UCSD-AML1 (cell line): ENCODE measurements at regions not wholly inside any gene's neighbourhood (a gene's known extent, or its start where the extent isn't known, plus 50 kb on each side); places are given as distances from the start of the nearest gene placed in this dataset.
"Not testable (repeated sequence)": the region's sequence is repeated elsewhere in the genome, so short reads cannot be mapped to it uniquely, and the experiment has no call there.

Experiments
- DNase-seq: peaks from one replicate; lab custom pipeline; 2025; ENCODE audit not compliant: unreplicated experiment; lab: John Stamatoyannopoulos, UW

DNA sequence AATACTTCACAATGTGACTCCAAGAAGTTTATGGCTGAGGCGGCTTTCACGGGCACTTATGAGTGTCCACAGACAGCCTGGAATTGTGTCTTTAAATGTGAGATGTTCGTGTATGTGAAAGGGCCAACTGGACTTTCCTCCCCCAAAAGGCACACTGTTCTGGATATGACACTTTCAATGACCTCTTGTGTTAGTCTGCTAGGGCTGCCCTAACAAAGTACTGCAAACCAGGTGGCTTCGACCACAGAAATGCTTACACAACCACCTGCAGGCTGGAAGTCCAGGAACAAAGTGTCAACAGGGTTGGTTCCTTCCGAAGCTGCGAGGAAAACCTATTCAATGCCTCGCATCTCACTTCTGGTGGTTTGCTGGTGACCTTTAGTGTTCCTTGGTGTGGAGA, 281.7 kb downstream of the ANAPC1 start:
- DNase-seq: not testable (repeated sequence)

DNA sequence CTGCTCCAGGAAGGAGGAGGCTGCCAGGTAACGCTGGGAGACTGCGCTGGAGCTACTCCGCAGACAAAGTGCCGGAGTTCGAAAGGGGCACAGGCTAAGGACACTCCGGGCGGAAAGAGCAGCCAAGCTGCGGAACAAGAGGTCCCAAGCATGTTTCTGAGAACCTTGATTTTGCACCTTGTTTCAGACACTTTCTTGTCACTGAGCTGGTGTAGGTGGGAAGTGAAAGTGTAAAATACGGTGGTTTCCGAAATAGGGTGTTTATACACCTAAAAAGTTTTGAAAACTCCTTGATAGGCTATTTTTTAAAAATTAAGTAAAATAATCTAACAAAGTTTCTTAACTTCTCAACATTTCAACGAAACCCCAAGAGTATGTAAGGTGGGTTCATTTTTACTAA, 278.2 kb downstream of the ANAPC1 start:
- DNase-seq: not testable (repeated sequence)

DNA sequence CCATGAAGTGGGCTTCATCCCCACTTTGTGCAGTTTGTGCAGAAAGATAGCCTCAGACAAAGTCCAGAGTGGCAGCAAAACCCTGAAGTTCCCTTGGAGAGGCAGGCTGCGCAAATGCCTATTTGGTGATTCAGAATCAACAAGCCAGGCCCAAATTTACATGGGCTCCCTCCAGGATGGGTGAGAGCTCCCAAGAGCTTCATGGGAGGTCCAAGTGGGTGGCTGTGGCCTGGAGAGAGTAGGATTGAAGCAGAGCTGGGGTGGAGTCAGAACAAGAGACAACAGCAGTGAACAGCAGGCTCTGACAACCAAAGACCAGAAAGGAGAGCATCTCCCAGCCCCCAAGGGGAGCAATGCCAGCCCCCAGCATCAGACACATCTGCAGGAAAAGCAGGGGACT, 277.4 kb downstream of the ANAPC1 start:
- not testable (repeated sequence) for DNase-seq

DNA sequence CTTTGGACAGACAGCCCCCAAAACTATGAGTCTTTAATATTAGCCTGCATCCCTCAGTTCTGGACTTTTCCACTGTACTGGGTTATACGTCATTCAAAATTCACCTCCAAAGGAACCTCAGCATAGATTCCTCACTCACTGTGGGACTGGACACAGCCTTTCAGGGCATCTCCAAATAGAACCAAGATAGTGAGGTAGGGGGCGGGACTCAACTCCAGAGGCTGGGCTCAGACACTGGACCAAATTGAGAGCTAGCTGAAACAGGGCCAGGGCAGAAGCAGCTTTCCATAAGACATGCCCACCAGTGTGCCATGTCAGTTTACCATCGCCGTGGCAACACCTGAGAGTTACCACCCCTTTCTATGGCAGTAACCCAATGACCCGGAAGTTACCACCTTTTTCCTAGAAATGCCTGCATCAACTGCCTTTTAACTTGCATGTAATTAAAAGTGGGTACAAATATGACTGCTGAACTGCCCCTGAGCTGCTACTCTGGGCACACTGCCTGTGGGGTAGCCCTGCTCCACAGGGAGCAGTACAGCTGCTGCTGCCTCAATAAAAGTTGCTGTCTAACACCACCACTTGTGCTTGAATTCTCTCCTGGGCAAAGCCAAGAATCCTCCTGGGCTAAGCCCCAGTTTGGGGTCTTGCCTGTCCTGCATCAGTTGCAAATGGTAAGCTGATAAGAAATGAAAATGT, 274.7 kb downstream of the ANAPC1 start:
- DNase-seq: not testable (repeated sequence)

DNA sequence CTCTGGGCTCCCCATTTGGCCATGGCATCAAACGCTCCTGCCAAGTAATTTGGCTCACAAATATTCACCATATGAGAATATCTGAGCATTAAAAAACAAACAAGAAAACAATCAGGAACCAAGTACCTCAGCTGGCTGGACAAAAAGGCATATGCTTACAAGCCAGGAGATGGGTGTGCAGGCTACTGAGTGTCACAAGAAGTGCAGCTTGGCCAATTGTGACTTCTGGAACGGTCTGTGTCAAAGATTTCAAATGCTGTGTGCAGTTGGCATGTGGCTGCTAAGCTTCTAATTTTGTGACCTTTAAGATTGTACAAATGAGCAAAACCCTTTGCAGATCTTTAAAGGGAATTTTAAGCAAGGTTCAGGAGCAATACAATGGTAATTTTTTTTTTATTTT, 274.0 kb downstream of the ANAPC1 start:
- DNase-seq: not testable (repeated sequence)

DNA sequence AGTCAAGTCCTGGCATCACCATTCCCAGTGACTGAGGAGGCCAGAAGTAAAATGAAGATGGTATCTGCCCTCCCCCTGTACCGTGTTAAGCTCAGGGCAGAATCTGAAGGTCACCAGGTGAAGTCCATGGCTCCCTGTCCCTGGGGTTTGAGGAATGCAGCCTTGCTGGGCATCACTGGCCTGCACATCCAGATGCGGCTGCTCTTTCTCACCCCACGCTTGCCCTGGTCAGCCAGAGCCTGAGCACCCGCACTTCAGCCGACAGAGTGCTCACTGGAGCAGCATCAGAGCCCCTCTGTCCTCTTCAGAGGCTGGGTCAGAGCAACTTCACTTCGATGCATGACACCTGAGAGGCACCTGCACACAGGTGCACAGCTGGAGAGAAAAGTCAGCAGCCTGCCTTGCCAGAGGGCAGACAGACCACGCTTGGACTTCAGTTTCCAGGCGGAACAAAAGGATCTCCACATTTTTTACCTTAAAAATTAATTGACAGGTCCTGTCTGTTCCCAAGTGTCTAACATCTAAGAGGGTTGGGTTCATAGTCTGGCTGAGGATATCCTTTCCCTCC, 267.3 kb downstream of the ANAPC1 start:
- no peak for DNase-seq

DNA sequence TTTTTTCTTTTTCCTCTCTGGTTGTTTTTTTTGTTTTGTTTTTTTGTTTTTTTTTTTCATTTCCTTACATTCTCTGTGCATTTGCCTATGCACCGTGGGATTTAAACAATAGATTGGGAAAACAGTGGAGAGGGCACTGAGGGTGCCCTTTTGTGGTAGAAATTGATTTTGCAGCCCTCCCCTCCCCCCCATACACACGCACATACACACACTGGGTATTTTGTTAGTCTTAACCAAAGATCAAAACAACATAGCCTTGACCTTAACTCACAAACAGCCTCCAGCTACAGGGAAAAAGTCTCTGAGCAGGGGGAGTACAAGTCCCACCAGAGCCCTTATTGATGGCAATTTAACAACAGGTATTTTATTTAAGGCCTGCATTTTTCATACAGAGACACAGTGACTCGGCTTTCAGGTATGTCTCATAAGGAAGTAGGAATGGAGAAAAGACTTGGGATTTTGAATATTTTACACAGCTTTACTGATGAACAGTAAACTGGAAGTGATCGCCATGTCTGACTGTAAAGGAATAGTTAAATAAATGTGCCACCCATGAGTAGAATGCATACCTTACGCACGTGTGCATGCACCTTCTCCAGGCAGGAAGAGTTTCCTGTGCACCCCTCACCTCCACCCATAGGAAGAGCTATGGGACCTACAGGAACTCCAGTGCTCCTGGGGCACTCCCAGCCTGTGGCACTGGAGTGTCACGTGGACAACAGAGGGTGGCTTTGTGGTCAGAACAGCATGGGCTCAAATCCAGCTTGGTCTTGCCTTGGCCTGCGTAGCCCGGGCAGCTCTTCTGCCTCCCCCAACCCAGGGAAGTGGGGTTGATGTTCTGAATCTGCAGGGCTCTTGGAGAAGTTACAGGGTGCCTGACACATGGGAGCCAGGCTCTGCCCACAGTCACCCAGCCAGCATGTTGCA, 266.4 kb downstream of the ANAPC1 start:
- DNase-seq: no peak

DNA sequence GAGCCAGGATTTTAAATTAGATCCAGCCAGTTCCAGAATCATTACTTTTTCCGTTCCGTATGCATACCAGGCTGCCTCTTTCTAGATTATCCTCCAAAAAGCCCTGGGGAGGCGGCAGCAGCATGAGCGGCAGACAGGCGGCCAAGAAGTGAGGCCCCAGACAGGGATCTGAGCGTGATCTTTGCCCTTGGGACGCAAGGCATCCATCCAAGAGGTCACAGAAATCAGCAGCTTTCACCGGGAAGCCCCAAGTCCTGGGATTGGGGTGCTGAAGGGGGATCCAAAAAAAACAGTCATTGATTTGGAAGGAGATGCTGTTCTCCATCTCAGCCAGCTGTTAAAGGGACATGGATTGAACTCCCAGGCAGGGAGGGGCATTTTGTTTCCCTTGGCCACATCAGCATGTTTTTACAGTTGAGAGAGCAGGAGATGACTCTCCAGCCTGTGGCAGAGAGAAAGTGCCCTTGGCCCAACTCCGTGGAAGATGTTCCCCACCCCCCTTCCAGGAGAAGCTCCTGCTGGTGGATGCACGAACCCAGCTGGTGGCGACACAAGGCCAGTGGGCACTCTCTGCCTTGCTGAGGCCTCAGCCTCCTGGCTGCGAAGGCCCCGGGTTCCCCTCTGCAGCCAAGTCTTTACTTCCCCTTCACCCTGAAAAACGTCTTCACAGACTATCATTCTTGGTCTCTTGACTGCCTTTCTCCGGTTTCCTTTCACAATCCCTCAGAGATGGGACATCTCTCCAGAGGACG, 265.6 kb downstream of the ANAPC1 start:
- DNase-seq: no peak

DNA sequence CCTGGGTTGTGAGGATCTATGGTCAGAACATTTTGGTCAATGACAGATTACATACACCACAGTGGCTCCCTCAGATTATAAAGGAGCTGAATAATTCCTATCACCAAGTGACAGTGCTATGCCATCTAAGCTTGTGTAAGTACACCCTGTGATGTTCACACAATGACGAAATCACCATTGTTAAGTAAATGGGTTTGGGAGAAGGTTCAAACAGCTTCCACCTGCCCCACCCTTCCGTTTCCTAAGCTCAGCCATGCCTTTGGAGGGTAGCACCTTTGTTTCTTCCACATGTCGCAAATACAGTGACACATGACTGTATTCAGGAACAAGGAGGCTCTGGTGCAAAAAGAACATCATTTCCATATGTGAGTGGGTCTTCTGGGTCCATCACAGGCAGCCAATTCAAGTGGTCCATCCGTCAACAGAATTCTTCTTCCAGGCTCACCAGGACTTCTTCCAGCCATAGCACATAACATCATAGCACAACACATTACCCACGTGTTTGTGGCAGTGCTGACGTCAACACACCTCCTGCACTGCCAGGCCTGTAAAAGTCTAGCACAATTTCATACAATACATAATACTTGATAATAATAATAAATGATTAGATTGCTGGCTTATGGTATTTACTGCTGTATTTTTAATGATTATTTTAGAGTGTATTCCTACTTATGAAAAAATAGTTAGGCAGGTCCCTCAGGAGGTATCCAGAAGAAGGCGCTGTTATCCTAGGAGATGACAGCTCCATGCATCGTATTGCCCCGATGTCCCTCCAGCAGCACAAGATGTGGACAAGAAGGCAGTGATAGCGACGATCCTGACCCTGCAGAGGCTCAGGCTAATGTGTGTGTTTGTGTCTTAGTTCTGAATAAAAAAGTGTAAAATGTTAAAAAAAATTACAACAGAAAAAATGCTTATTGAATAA, 264.8 kb downstream of the ANAPC1 start:
- DNase-seq: no peak

DNA sequence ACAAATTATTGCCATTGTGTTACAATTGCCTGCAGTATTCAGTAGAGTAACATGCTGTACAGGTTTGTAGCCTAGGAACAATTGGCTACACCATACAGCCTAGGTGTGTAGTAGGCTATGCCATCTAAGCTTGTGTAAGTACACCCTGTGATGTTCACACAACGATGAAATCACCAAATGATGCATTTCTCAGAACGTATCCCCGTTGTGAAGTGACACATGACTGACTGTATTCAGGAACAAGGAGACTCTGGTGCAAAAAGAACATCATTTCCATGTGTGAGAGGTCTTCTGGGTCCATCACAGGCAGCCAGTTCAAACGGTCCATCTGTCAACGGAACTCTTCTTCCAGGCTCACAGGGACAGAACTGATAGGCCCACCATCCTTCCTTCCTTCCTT, 263.7 kb downstream of the ANAPC1 start:
- DNase-seq: no peak

DNA sequence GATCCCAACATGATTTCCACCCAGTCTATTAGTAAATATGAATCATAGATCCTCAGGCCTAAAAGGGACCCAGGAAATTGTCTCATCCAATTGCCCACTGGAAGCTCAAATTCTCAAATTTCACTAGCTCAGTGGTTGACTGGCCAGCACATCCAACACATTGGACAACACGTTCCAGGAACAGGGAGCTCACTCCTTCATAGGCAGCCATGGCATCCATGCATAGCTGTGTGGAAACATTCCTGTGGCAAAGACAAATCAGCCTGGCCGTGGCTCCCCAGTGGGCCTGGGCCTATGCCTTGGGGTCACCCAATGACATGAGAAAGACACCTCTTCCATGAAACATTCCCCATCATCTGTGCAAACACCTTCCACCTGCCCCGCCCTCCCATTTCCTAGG, 261.1 kb downstream of the ANAPC1 start:
- DNase-seq: no peak

DNA sequence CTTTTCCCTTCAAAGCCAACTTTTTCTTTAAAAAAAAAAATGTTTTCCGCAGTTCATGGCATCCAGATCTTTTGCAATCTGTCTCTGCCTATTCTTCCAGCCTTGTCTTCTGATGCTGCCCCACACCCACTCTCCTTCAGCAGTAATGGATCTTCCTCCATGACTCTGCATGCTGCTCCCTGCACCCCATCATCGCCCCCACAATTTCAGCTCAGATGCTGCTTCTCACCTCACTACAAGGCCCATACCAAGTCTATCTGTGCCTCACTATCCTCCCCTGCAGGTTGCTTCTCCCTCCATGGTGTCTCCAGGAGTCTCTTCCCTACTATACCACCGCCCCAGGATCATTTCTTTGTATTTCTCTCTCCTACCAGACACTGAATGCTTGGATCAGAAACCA, 260.6 kb downstream of the ANAPC1 start:
- DNase-seq: no peak

DNA sequence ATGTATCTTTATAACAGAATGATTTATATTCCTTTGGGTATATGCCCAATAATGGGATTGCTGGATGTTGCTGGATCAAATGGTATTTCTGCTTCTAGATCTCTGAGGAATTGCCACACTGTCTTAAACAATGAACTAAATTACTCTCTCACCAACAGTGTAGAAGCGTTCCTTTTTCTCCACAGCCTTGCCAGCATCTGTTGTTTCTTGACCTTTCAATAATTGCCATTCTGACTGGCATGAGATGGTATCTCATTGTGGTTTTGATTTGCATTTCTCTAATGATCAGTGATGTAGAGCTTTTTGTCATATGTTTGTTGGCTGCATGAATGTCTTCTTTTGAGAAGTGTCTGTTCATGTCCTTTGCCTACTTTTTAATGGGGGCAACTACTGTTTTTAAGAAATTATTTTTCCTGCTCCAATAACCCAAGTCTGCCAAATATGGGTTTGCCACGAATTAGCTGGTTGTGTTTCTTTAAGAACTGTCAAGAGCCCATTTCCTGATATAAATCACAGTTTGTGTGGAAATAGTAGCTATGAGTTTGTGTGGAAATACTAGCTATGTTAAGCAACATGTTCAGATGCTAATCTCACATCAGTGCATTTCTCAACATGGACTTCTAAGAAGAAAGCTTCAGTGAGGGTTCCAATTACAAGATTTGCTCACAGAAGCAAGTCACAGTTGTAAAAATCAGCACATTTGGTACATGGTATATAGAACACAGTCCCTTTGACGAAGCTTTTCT, 259.4 kb downstream of the ANAPC1 start:
- DNase-seq: no peak

DNA sequence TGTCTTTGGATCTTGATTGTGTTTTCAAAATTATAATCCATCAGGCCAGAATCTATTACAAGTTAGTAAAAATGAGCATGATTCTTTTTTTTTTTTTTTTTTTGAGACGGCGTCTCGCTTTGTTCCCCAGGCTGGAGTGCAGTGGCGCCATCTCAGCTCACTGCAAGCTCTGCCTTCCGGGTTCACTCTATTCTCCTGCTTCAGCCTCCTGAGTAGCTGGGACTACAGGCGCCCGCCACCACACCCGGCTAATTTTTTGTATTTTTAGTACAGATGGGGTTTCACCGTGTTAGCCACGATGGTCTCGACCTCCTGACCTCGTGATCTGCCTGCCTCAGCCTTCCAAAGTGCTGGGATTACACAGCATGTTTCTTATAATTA, 258.8 kb downstream of the ANAPC1 start:
- DNase-seq: not testable (repeated sequence)

DNA sequence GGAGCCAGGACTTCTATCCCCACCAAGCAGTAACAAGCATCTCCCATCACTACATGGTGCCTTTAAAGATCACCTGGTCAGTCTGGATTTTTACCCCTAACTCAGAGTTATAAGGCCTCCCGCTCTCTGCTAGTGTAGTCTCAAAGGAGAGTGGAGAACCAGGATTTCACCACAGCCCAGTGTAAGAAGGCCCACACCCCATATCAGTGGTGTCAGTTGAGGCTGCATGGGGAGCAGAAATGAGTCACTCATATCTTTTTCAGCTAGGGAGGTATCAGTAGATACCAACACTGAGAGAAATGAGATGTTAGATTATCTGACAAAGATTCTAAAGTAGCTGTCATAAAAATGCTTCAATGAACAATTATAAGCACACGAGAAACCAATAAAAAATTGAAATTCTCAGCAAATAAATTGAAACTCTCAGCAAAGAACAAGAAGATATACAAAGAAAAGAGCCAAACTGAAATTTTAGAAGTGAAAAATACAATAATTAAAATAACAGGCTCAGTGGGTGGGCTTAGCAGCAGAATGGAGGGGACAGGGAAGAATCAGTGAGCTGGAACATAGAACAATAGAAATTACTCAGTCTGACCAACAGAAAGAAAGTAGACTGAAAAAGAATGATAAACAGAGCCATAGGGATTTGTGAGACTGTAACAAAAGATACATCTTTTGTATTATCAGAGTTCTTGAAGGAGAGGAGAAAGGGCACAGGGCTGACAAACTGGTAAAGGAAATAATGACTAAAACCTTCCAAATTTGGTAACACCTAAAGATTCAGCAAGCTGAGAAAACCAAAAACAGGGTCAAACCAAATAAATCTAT, 257.7 kb downstream of the ANAPC1 start:
- DNase-seq: no peak

DNA sequence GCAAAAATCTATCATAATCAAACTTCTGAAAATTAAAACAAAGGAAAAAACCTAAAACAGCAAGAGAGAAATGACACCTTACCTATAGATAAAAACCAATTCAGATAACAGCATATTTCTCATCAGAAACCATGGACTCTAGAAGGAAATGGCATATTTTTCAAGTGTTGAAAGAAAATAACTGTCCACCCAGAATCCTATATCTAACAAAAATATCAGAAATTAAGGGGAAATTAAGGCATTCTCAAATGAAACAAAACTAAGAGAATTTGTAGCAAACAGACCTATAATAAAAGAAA, 257.2 kb downstream of the ANAPC1 start:
- DNase-seq: no peak

DNA sequence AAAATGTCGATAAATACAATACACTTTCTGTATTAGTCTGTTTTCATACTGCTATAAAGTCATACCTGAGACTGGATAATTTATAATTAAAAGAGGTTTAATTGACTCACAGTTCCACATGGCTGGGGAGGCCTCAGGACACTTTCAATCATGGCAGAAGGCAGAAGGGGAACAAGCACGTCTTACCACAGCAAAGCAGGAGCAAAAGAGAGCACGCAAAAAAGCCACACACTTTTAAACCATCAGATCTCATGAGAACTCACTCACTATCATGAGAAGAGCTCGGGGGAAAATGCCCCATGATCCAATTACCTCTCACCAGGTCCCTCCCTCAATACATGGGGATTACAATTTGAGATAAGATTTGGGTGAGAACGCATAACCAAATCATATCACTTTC, 256.7 kb downstream of the ANAPC1 start:
- DNase-seq: no peak

DNA sequence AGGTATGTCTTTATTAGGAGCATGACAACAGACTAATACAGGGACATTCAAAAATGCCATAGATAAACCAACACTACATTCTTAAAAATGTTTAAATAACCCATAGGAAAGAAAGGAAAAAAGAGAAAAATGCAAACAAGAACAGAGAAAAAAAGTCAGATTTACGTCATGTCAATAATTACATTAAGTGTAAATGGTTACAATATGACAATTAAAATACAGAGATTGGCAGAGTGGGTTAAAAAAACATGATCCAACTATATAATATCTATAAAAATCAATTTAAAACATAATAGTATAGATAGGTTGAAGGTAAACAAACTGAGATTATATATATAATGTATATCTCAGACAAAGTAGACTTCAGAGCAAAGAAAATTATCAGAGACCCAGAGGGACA, 255.8 kb downstream of the ANAPC1 start:
- no peak for DNase-seq

DNA sequence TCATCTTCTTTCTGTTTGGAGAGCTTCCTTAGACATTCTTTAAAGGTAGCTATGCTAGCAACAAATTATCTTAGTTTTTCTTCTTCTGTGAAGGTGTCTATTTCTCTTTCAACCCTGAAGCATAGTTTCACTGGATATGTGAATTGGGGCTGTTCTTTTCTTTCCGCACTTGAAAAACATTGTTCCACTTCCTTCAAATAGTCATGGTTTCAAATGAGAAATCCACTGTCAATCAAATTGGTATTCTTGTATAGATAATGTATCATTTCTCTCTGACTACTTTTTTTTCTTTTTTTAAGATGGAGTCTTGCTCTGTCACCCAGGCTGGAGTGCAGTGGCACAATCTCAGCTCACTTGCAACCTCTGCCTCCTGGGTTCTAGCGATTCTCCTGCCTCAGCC, 254.0 kb downstream of the ANAPC1 start:
- DNase-seq: no peak
